ENCODE measurements at regions not wholly inside any gene's neighbourhood (a gene's known extent, or its start where the extent isn't known, plus 50 kb on each side); places are given as distances from the start of the nearest gene placed in this dataset.
"Not testable (repeated sequence)": the region's sequence is repeated elsewhere in the genome, so short reads cannot be mapped to it uniquely, and the experiment has no call there.

DNA sequence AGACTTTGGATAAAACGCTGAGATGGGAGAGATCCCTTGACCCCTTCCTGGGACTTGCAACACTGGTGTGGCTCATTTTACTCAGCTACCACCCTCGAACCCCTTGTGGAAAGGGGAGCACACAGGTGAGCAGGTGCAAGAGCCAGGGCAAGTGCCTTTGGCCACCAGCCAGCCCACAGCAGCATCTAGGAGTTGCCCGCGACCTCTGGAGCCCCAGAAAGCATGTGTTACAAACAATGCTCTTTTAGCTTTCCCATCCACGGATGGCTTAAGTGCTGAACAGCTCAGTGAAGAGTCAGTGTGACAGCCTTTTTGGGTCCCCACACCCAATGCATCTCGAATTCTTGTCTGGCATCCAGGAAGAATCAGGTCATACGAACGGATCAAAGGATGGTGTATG, 197.8 kb downstream of the MEMO1 start:
- no peaks in the 10 kb centered on the region for H3K9me3 ChIP-seq (ENCODE audit: insufficient read depth, low read length)
- no peak for DNase-seq (ENCODE audit: low read depth, low spot score)
- H3K36me3 ChIP-seq (ENCODE audit: insufficient read depth, insufficient read length, low read length) = no peaks in the 10 kb centered on the region
- H3K27me3 ChIP-seq (ENCODE audit: insufficient read depth, insufficient read length) = no peaks in the 10 kb centered on the region
- H3K4me3 ChIP-seq (ENCODE audit: insufficient read length, low read depth) = no peak overlapping the region
- no peak overlapping the region for H3K9ac ChIP-seq (ENCODE audit: insufficient read length, low read depth)
- TF ChIP-seq YY1 (IDR thresholded peaks at IDR 0.05; ENCODE audit: insufficient read depth, insufficient read length) (no peak), ZNF274 (IDR thresholded peaks at IDR 0.05; ENCODE audit: low read depth, low read length) (no peak), SUZ12 (IDR thresholded peaks at IDR 0.05; ENCODE audit: extremely low read depth, insufficient read depth, insufficient read length) (no peak)
- H3K4me1 ChIP-seq (ENCODE audit: insufficient read depth, insufficient read length) = no peaks in the 10 kb centered on the region

DNA sequence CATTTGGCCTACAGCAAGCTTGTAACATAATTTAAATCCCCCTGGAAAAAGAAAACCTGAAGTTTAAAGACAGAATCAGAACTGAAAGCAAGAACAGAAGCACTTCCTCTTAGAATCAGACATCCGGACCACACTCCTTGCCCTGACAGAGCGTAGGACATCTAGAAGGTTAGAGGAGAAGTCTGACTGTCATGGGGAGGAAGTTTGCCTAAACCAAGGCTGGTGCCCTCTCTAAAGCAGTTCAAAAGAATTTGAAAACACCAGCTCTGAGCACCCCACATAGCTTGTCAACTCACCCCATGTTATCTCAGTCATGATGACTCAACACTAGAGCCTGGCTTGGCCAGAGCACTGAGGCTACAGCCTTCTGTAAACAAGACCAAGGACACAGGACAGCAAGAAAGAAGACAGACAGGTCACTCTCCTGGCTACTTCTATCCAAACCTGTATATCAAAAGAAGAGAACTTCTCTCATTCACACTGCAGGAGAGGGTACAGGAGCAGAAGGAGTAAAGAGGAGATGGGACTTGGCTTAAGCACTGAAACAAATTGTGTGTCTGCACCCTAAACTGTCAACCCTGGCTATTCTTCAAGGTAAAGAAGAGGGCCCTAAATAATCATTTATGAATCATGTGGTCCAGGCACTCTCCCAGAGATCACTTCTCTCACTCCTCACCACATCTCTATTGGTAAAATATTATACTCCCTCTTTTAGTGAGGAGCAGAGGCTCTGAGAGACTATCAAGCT, 198.6 kb downstream of the MEMO1 start:
- no peak overlapping the region for H3K4me3 ChIP-seq (ENCODE audit: insufficient read length, low read depth)
- no peaks in the 10 kb centered on the region for H3K9me3 ChIP-seq (ENCODE audit: insufficient read depth, low read length)
- H3K27me3 ChIP-seq (ENCODE audit: insufficient read depth, insufficient read length) = no peaks in the 10 kb centered on the region
- TF ChIP-seq SUZ12 (IDR thresholded peaks at IDR 0.05; ENCODE audit: extremely low read depth, insufficient read depth, insufficient read length) = no peak
- no peak for TF ChIP-seq ZNF274 (IDR thresholded peaks at IDR 0.05; ENCODE audit: low read depth, low read length)
- no peak for TF ChIP-seq YY1 (IDR thresholded peaks at IDR 0.05; ENCODE audit: insufficient read depth, insufficient read length)
- H3K4me1 ChIP-seq (ENCODE audit: insufficient read depth, insufficient read length) = no peaks in the 10 kb centered on the region
- no peak for DNase-seq (ENCODE audit: low read depth, low spot score)
- no peak overlapping the region for H3K9ac ChIP-seq (ENCODE audit: insufficient read length, low read depth)
- no peaks in the 10 kb centered on the region for H3K36me3 ChIP-seq (ENCODE audit: insufficient read depth, insufficient read length, low read length)

DNA sequence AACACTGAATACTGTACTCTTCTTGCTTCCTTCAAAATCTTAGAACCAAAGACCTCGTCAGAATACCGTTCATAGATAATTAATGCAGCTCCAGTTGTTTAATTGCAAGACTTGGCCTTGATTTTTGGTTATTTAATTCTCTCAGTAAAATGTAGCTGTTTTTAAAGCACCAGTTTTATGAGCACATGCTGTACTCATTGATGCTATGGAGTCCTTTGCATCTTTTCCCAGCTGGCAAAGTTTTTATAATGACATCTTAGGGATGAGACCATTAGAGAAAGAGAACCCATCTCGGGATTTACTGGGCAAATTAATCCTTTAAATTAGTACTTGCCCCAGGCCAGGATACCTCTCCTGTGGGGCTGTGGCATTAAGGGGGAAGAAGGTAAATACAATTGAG, 199.3 kb downstream of the MEMO1 start:
- H3K36me3 ChIP-seq (ENCODE audit: insufficient read depth, insufficient read length, low read length) = no peaks in the 10 kb centered on the region
- H3K4me3 ChIP-seq (ENCODE audit: insufficient read length, low read depth) = no peak overlapping the region
- TF ChIP-seq SUZ12 (IDR thresholded peaks at IDR 0.05; ENCODE audit: extremely low read depth, insufficient read depth, insufficient read length) (no peak), YY1 (IDR thresholded peaks at IDR 0.05; ENCODE audit: insufficient read depth, insufficient read length) (no peak), ZNF274 (IDR thresholded peaks at IDR 0.05; ENCODE audit: low read depth, low read length) (no peak)
- no peak overlapping the region for H3K9ac ChIP-seq (ENCODE audit: insufficient read length, low read depth)
- DNase-seq (ENCODE audit: low read depth, low spot score) = no peak
- H3K9me3 ChIP-seq (ENCODE audit: insufficient read depth, low read length) = no peaks in the 10 kb centered on the region
- no peaks in the 10 kb centered on the region for H3K27me3 ChIP-seq (ENCODE audit: insufficient read depth, insufficient read length)
- H3K4me1 ChIP-seq (ENCODE audit: insufficient read depth, insufficient read length) = no peaks in the 10 kb centered on the region

DNA sequence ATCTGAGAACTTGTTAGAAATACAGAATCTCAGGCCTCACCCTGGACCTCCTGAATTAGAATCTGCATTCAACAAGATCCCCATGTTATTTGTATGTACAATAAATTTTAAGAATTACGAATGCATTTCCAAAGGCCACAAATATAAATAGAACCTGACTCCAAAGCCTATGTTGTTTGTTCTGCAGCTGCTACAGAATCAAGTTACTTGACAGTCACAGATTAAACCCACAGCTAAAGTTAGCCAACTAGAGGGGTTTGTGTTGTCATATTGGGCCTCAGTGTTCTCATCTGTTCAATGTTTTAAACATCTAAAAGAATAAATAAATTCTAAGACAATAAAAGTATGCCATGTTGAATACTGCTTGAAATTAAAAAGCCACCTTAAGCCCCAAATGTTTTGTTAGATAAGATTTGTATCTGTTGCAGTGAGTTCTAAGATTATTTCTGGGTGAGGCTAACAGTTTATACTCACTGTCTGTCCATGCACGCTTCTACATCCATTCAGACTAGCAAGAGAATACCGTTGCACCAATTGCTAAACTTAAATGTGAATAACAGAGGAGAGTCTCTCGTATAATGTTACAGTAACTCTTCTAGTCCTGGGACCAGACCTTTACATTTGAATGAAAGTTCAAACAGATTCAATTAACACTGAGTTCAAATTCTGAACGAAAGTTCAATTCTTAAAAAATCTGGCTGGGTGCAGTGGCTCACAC, 200.4 kb downstream of the MEMO1 start:
- no peak overlapping the region for H3K4me3 ChIP-seq (ENCODE audit: insufficient read length, low read depth)
- no peaks in the 10 kb centered on the region for H3K27me3 ChIP-seq (ENCODE audit: insufficient read depth, insufficient read length)
- H3K9ac ChIP-seq (ENCODE audit: insufficient read length, low read depth) = no peak overlapping the region
- no peaks in the 10 kb centered on the region for H3K9me3 ChIP-seq (ENCODE audit: insufficient read depth, low read length)
- H3K4me1 ChIP-seq (ENCODE audit: insufficient read depth, insufficient read length) = no peaks in the 10 kb centered on the region
- TF ChIP-seq YY1 (IDR thresholded peaks at IDR 0.05; ENCODE audit: insufficient read depth, insufficient read length) = no peak
- no peak for DNase-seq (ENCODE audit: low read depth, low spot score)
- H3K36me3 ChIP-seq (ENCODE audit: insufficient read depth, insufficient read length, low read length) = no peaks in the 10 kb centered on the region

DNA sequence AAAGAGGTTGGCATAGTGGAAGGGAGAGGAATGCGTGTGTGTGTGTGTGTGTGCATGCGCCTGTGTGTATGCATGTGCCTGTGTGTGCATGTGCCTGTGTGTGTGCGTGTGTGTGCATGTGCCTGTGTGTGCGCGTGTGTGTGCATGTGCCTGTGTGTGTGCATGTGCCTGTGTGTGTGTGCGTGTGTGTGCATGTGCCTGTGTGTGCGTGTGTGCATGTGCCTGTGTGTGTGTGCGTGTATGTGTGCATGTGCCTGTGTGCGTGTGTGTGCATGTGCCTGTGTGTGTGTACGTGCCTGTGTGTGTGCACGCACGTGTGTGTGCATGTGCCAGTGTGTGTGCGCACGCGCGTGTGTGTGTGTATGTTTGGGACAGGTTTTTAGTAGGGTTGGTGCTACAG, 205.1 kb downstream of the MEMO1 start:
- no peak for DNase-seq (ENCODE audit: low read depth, low spot score)
- H3K9me3 ChIP-seq (ENCODE audit: insufficient read depth, low read length) = no peaks in the 10 kb centered on the region
- no peak overlapping the region for H3K9ac ChIP-seq (ENCODE audit: insufficient read length, low read depth)
- no peaks in the 10 kb centered on the region for H3K36me3 ChIP-seq (ENCODE audit: insufficient read depth, insufficient read length, low read length)
- no peak for TF ChIP-seq YY1 (IDR thresholded peaks at IDR 0.05; ENCODE audit: insufficient read depth, insufficient read length)
- TF ChIP-seq ZNF274 (IDR thresholded peaks at IDR 0.05; ENCODE audit: low read depth, low read length) = no peak
- TF ChIP-seq SUZ12 (IDR thresholded peaks at IDR 0.05; ENCODE audit: extremely low read depth, insufficient read depth, insufficient read length) = no peak
- no peak overlapping the region for H3K4me3 ChIP-seq (ENCODE audit: insufficient read length, low read depth)
- no peaks in the 10 kb centered on the region for H3K4me1 ChIP-seq (ENCODE audit: insufficient read depth, insufficient read length)
- H3K27me3 ChIP-seq (ENCODE audit: insufficient read depth, insufficient read length) = no peaks in the 10 kb centered on the region

DNA sequence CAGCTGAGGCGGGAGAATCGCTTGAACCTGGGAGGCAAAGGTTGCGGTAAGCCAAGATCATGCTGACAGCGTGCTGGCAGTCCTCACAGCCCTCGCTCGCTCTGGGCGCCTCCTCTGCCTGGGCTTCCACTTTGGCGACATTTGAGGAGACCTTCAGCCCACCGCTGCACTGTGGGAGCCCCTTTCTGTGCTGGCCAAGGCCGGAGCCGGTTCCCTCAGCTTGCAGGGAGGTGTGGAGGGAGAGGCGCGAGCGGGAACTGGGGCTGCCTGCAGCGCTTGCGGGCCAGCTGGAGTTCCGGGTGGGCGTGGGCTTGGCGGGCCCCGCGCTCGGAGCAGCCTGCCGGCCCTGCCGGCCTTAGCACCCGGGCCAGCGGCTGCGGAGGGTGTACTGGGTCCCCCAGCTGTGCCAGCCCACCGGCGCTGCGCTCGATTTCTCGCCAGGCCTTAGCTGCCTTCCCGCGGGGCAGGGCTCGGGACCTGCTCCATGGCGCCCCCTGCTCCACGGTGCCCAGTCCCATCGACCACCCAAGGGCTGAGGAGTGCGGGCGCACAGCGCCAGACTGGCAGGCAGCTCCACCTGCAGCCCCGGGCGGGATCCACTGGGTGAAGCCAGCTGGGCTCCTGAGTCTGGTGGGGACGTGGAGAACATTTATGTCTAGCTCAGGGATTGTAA, 207.2 kb downstream of the MEMO1 start:
- not testable (repeated sequence) for H3K27me3 ChIP-seq (ENCODE audit: insufficient read depth, insufficient read length); H3K4me3 ChIP-seq (ENCODE audit: insufficient read length, low read depth); H3K9me3 ChIP-seq (ENCODE audit: insufficient read depth, low read length); H3K36me3 ChIP-seq (ENCODE audit: insufficient read depth, insufficient read length, low read length); DNase-seq (ENCODE audit: low read depth, low spot score); H3K4me1 ChIP-seq (ENCODE audit: insufficient read depth, insufficient read length); H3K9ac ChIP-seq (ENCODE audit: insufficient read length, low read depth)

DNA sequence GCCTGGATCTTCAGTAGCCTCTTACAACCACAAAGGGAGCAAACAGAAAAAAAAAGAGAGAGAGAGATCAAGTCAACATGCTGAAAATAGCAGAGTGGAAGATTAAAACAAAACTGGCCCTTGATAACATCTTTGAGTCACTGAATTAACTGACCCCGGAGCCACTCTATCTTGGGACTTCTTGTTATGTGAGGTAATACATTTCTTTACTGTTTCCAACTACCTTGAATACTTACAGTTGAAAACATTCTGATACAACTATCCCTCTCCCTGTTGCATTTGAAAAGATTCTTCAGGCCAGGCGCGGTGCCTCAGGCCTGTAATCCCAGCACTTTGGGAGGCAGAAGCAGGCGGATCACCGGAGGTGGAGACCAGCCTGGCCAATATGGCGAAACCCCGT, 208.1 kb downstream of the MEMO1 start:
- H3K4me1 ChIP-seq (ENCODE audit: insufficient read depth, insufficient read length) = no peaks in the 10 kb centered on the region
- no peaks in the 10 kb centered on the region for H3K36me3 ChIP-seq (ENCODE audit: insufficient read depth, insufficient read length, low read length)
- H3K9ac ChIP-seq (ENCODE audit: insufficient read length, low read depth) = no peak overlapping the region
- no peak for DNase-seq (ENCODE audit: low read depth, low spot score)
- H3K27me3 ChIP-seq (ENCODE audit: insufficient read depth, insufficient read length) = no peaks in the 10 kb centered on the region
- no peak for TF ChIP-seq YY1 (IDR thresholded peaks at IDR 0.05; ENCODE audit: insufficient read depth, insufficient read length)
- H3K4me3 ChIP-seq (ENCODE audit: insufficient read length, low read depth) = no peak overlapping the region
- H3K9me3 ChIP-seq (ENCODE audit: insufficient read depth, low read length) = no peaks in the 10 kb centered on the region

DNA sequence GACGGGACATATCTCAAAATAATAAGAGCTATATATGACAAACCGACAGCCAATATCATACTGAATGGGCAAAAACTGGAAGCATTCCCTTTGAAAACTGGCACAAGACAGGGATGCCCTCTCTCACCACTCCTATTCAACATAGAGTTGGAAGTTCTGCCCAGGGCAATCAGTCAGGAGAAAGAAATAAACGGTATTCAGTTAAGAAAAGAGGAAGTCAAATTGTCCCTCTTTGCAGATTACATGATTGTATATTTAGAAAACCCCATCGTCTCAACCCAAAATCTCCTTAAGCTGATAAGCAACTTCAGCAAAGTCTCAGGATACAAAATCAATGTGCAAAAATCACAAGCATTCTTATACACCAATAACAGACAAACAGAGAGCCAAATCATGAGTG, 211.5 kb downstream of the MEMO1 start:
- not testable (repeated sequence) for H3K27me3 ChIP-seq (ENCODE audit: insufficient read depth, insufficient read length); H3K4me3 ChIP-seq (ENCODE audit: insufficient read length, low read depth); H3K4me1 ChIP-seq (ENCODE audit: insufficient read depth, insufficient read length); H3K36me3 ChIP-seq (ENCODE audit: insufficient read depth, insufficient read length, low read length); H3K9ac ChIP-seq (ENCODE audit: insufficient read length, low read depth); DNase-seq (ENCODE audit: low read depth, low spot score)
- peaks cover 12% of the 10 kb centered on the region; the same call in 1 of the 2 replicates for H3K9me3 ChIP-seq (ENCODE audit: insufficient read depth, low read length)

Measured in NT2/D1 (cell line).